ENCODE measurements at regions not wholly inside any gene's neighbourhood (a gene's known extent, or its start where the extent isn't known, plus 50 kb on each side); places are given as distances from the start of the nearest gene placed in this dataset.
A peak's percentile ranks its signal among the peaks of the same experiment; 100 is the strongest.

DNA sequence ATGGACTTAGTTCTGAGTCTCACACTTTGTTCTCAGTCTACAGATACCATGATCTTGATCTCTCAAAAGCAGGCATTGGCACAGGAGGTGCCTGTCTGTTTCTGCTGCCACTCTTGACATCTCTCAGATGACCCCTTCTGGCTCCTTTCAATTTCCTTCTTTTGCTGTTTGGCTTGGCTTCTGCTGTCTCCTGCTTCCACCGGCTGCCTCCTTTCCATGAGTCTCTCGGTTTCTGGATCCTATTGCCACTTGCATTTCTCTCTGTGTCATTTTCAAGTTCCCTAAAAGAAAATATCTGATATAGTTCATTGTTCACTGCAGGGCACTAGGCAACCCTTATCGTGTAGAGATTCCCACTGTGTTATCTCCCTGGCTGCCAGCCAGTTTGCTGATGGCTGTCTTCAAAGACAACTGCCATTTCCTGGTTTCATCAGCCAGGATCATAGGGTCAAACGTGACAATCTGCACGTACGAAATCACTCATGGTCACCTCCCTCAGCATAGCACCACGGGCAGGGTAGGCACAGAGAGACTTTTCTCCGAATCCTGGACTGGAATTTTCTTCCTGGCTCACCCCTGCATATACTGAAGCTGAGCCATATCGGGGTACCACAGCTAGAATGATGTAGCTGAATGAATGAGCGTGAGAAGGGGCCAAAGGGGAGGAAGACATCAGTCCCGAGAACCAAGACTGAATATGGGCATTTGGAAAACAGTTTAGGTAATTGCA, 144.6 kb upstream of the TMEM170B start (continued):
- TF ChIP-seq, protein P1, sequence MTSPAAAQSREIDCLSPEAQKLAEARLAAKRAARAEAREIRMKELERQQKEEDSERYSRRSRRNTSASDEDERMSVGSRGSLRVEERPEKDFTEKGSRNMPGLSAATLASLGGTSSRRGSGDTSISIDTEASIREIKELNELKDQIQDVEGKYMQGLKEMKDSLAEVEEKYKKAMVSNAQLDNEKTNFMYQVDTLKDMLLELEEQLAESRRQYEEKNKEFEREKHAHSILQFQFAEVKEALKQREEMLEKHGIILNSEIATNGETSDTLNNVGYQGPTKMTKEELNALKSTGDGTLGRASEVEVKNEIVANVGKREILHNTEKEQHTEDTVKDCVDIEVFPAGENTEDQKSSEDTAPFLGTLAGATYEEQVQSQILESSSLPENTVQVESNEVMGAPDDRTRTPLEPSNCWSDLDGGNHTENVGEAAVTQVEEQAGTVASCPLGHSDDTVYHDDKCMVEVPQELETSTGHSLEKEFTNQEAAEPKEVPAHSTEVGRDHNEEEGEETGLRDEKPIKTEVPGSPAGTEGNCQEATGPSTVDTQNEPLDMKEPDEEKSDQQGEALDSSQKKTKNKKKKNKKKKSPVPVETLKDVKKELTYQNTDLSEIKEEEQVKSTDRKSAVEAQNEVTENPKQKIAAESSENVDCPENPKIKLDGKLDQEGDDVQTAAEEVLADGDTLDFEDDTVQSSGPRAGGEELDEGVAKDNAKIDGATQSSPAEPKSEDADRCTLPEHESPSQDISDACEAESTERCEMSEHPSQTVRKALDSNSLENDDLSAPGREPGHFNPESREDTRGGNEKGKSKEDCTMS (CRISPR knock-in tag; conservative IDR thresholded peaks at IDR 0.05) = no peak
- TF ChIP-seq SCMH1 (CRISPR knock-in tag; IDR thresholded peaks at IDR 0.05; ENCODE audit: borderline replicate concordance) = no peak
- 0 out of 2 replicates have a peak, but pooled peaks have one; percentile 84 for TF ChIP-seq ZNF564 (CRISPR knock-in tag; IDR thresholded peaks at IDR 0.05)
- TF ChIP-seq ZNF577 (CRISPR knock-in tag; IDR thresholded peaks at IDR 0.05; ENCODE audit: borderline replicate concordance, low read depth) = no peak
- no peak for TF ChIP-seq MTF2 (CRISPR knock-in tag; IDR thresholded peaks at IDR 0.05; ENCODE audit: borderline replicate concordance)
- TF ChIP-seq SMAD1 (CRISPR knock-in tag; IDR thresholded peaks at IDR 0.05; ENCODE audit: borderline replicate concordance, low read depth) = peak; percentile 43; the same call in 1 of the 2 replicates
- TF ChIP-seq ZFYVE20 (CRISPR knock-in tag; IDR thresholded peaks at IDR 0.05; ENCODE audit: borderline replicate concordance, low read depth) = no peak
- TF ChIP-seq, protein P2, sequence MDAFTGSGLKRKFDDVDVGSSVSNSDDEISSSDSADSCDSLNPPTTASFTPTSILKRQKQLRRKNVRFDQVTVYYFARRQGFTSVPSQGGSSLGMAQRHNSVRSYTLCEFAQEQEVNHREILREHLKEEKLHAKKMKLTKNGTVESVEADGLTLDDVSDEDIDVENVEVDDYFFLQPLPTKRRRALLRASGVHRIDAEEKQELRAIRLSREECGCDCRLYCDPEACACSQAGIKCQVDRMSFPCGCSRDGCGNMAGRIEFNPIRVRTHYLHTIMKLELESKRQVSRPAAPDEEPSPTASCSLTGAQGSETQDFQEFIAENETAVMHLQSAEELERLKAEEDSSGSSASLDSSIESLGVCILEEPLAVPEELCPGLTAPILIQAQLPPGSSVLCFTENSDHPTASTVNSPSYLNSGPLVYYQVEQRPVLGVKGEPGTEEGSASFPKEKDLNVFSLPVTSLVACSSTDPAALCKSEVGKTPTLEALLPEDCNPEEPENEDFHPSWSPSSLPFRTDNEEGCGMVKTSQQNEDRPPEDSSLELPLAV (CRISPR knock-in tag; conservative IDR thresholded peaks at IDR 0.05; ENCODE audit: low read depth) = no peak; the same call in 1 of the 2 replicates
- TF ChIP-seq PTBP1 (IDR thresholded peaks at IDR 0.05; ENCODE audit: low read depth, low read length, poor library complexity, severe bottlenecking) = no peak
- TF ChIP-seq, protein P3, sequence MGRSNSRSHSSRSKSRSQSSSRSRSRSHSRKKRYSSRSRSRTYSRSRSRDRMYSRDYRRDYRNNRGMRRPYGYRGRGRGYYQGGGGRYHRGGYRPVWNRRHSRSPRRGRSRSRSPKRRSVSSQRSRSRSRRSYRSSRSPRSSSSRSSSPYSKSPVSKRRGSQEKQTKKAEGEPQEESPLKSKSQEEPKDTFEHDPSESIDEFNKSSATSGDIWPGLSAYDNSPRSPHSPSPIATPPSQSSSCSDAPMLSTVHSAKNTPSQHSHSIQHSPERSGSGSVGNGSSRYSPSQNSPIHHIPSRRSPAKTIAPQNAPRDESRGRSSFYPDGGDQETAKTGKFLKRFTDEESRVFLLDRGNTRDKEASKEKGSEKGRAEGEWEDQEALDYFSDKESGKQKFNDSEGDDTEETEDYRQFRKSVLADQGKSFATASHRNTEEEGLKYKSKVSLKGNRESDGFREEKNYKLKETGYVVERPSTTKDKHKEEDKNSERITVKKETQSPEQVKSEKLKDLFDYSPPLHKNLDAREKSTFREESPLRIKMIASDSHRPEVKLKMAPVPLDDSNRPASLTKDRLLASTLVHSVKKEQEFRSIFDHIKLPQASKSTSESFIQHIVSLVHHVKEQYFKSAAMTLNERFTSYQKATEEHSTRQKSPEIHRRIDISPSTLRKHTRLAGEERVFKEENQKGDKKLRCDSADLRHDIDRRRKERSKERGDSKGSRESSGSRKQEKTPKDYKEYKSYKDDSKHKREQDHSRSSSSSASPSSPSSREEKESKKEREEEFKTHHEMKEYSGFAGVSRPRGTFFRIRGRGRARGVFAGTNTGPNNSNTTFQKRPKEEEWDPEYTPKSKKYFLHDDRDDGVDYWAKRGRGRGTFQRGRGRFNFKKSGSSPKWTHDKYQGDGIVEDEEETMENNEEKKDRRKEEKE (IDR thresholded peaks at IDR 0.05) = no peak
- TF ChIP-seq CC2D1A (CRISPR knock-in tag; IDR thresholded peaks at IDR 0.05) = peak; percentile 61; the same call in 1 of the 2 replicates
- TF ChIP-seq ZNF124 (CRISPR knock-in tag; IDR thresholded peaks at IDR 0.05) = peak; percentile 84
- TF ChIP-seq CBFB (CRISPR knock-in tag; IDR thresholded peaks at IDR 0.05) = peak; percentile 84; the same call in 1 of the 2 replicates
- TF ChIP-seq WIZ (CRISPR knock-in tag; IDR thresholded peaks at IDR 0.05) = no peak
- TF ChIP-seq ZNF317 (CRISPR knock-in tag; IDR thresholded peaks at IDR 0.05) = peak; percentile 89
- peak; percentile 96 for TF ChIP-seq HOXA3 (CRISPR knock-in tag; IDR thresholded peaks at IDR 0.05)
- peak; percentile 80; the same call in 1 of the 2 replicates for TF ChIP-seq ZNF547 (CRISPR knock-in tag; IDR thresholded peaks at IDR 0.05)
- TF ChIP-seq, protein P4, sequence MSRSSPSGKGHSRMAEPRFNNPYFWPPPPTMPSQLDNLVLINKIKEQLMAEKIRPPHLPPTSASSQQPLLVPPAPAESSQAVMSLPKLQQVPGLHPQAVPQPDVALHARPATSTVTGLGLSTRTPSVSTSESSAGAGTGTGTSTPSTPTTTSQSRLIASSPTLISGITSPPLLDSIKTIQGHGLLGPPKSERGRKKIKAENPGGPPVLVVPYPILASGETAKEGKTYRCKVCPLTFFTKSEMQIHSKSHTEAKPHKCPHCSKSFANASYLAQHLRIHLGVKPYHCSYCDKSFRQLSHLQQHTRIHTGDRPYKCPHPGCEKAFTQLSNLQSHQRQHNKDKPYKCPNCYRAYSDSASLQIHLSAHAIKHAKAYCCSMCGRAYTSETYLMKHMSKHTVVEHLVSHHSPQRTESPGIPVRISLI (CRISPR knock-in tag; IDR thresholded peaks at IDR 0.05; ENCODE audit: borderline replicate concordance) = peak; percentile 66; the same call in 1 of the 2 replicates
- peak; percentile 89 for TF ChIP-seq ZNF501 (CRISPR knock-in tag; IDR thresholded peaks at IDR 0.05)
- TF ChIP-seq, protein P5, sequence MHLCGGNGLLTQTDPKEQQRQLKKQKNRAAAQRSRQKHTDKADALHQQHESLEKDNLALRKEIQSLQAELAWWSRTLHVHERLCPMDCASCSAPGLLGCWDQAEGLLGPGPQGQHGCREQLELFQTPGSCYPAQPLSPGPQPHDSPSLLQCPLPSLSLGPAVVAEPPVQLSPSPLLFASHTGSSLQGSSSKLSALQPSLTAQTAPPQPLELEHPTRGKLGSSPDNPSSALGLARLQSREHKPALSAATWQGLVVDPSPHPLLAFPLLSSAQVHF (CRISPR knock-in tag; IDR thresholded peaks at IDR 0.05) = no peak
- TF ChIP-seq MATR3 (CRISPR knock-in tag; IDR thresholded peaks at IDR 0.05) = no peak

All from HepG2 (cell line).